ENCODE measurements at regions not wholly inside any gene's neighbourhood (a gene's known extent, or its start where the extent isn't known, plus 50 kb on each side); places are given as distances from the start of the nearest gene placed in this dataset.

- no peak for TF ChIP-seq CTCF (conservative IDR thresholded peaks at IDR 0.05 in 1 of 2, IDR thresholded peaks at IDR 0.05 in 1 of 2; ENCODE audit: extremely low read depth in 1 of 2, insufficient read depth in 1 of 2, low read depth in 1 of 2, low read length in 2 of 2)
- no peak for TF ChIP-seq EZH2 (IDR thresholded peaks at IDR 0.05; ENCODE audit: borderline replicate concordance, low read length)
Observed at GRCh38 chr5:176714067-176714466, 66.8 kb downstream of the TSPAN17 start.

All from mammary epithelial cell (primary cell).